ENCODE measurements at regions not wholly inside any gene's neighbourhood (a gene's known extent, or its start where the extent isn't known, plus 50 kb on each side); places are given as distances from the start of the nearest gene placed in this dataset.
A peak's percentile ranks its signal among the peaks of the same experiment; 100 is the strongest.

DNA sequence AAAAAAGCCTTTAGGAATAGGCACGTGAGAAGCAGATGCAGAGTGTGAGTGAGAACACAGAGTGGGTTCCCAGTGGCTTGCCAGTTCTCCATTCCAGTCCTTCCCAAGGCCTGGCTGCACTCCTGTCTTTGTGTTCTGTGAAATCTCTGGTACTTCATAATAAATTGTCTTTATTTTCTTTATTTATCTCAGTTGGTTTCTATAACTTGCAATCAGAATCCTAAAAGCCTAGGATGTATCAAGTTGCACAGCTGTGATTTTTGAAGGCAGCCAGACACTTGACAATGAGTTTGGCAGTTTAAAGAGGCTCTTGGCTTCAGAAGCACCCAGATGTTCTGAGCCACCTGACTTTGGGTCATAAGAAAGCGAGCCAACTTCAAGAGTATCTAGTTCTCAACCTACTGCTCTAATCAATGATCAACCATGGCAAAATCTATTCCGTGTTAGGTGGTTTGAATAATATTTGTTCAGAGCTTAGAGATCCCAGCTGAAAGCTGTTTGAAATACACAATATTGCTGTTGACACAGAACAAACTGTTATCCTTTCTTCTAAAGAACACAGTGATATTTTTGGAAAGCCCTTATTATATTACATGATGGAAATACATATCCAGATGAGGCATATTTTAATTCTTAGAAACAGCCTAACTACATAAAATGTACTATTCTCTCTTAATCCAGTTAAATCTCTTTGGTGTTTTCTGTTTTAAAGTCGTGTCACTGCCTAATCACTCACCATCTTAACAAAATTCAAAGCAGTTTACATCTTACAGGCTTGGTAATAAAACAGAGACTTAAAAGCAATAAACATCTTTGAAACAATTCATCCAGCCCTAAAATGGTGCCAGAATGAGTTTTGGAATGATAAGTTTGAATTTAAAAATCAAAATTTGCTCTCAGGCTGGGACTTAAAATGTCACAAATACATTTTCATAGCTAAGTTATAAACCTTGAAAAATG lies 483.0 kb upstream of the NBEA start:
- TF ChIP-seq, protein P1, sequence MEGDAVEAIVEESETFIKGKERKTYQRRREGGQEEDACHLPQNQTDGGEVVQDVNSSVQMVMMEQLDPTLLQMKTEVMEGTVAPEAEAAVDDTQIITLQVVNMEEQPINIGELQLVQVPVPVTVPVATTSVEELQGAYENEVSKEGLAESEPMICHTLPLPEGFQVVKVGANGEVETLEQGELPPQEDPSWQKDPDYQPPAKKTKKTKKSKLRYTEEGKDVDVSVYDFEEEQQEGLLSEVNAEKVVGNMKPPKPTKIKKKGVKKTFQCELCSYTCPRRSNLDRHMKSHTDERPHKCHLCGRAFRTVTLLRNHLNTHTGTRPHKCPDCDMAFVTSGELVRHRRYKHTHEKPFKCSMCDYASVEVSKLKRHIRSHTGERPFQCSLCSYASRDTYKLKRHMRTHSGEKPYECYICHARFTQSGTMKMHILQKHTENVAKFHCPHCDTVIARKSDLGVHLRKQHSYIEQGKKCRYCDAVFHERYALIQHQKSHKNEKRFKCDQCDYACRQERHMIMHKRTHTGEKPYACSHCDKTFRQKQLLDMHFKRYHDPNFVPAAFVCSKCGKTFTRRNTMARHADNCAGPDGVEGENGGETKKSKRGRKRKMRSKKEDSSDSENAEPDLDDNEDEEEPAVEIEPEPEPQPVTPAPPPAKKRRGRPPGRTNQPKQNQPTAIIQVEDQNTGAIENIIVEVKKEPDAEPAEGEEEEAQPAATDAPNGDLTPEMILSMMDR (conservative IDR thresholded peaks at IDR 0.05; ENCODE audit: low read depth, low read length), result no peak
- peak; percentile 7 for DNase-seq (ENCODE audit: low read depth)
- H3K4me3 ChIP-seq (ENCODE audit: low read depth, low read length), result no peak overlapping the region

- no peak for DNase-seq (ENCODE audit: low read depth)
- H3K4me3 ChIP-seq (ENCODE audit: low read depth, low read length), result no peak overlapping the region
- TF ChIP-seq, protein P1 (conservative IDR thresholded peaks at IDR 0.05; ENCODE audit: low read depth, low read length), result no peak
Measured at GRCh38 chr13:34459856-34460255, 482.2 kb upstream of the NBEA start.

DNA sequence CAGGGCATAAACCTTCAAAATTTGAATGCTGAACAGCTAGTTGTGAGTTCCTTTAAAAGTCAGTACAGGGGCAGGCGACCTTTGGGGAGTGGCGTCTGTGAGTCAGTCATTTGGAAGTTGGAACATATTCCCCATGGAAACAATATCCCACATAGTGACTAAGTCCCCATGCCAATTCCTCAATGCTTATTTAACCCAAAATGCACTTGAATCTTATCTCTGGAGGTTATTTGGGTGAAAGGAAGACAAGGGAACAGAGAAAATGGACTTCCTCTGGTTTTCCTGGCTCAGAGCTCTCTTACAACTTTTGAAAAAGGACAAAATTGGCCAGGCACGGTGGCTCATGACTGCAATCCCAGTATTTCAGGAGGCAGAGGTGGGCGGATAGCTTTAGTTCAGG lies 479.2 kb upstream of the NBEA start:
- TF ChIP-seq, protein P1 (conservative IDR thresholded peaks at IDR 0.05; ENCODE audit: low read depth, low read length), result no peak
- no peak overlapping the region for H3K4me3 ChIP-seq (ENCODE audit: low read depth, low read length)
- DNase-seq (ENCODE audit: low read depth), result peak; percentile 16

DNA sequence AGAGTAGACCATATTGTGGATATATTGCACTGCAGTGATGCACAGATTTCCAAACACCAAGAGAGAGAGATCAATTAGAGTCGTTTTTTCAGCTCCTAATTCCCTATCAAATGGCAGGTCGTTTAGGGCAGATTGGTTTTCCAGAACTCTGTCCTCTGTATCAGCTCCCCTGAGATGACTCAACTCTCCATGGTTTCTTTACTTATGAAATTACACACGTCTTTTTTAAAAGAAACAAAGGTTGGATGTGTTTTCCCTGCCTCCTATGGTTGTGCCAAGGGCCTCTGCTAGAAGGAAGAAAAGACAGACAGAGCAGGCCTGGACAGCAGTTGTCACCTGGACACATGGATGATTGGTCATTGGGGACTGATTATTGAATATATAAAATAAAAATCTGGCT lies 478.1 kb upstream of the NBEA start:
- H3K4me3 ChIP-seq (ENCODE audit: low read depth, low read length), result no peak overlapping the region
- DNase-seq (ENCODE audit: low read depth), result no peak
- TF ChIP-seq, protein P1 (conservative IDR thresholded peaks at IDR 0.05; ENCODE audit: low read depth, low read length), result no peak

DNA sequence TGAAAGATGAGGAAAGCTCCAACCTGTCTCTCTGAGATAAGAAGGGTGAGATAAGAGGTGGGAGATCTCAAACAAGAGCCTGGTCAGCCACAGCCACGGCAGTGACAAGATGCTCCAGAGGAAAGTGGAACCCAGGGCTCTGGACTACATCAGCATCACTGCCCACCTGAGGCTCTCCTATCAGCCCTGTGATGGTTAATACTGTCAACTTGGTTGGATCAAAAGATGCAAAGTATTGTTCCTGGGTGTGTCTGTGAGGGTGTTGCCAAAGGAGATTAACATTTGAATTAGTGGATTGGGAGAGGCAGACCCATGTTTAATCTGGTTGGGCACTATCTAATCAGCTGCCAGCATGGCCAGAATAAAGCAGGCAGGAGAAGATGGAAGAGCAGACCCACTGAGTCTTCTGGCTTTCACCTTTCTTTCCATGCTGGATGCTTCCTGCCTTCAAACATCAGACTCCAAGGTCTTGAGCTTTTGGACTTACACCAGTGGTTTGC lies 476.6 kb upstream of the NBEA start:
- H3K4me3 ChIP-seq (ENCODE audit: low read depth, low read length), result no peak overlapping the region
- no peak for DNase-seq (ENCODE audit: low read depth)
- TF ChIP-seq, protein P1 (conservative IDR thresholded peaks at IDR 0.05; ENCODE audit: low read depth, low read length), result no peak

- no peak for DNase-seq (ENCODE audit: low read depth)
- TF ChIP-seq, protein P1 (conservative IDR thresholded peaks at IDR 0.05; ENCODE audit: low read depth, low read length), result no peak
- H3K4me3 ChIP-seq (ENCODE audit: low read depth, low read length), result no peak overlapping the region
Measured at GRCh38 chr13:34466301-34466700, 475.8 kb upstream of the NBEA start.

Data from choroid plexus epithelial cell (primary cell).